ENCODE measurements at regions not wholly inside any gene's neighbourhood (a gene's known extent, or its start where the extent isn't known, plus 50 kb on each side); places are given as distances from the start of the nearest gene placed in this dataset.
A peak's percentile ranks its signal among the peaks of the same experiment; 100 is the strongest.

- 75% methylated on average over 4 of the region's 4 CpGs for WGBS
- Histone ChIP-seq H3K27ac (replicated peaks in 1 of 4) (peak overlapping the region in 1 of 4 donors; percentile 26), H3K4me3 (no peak overlapping the region), H3K36me3 (no peaks in the 10 kb centered on the region), H3K27me3 (no peaks in the 10 kb centered on the region), H3K4me1 (peaks cover 7 to 20% (median 12%) of the 10 kb centered on the region in 4 donors), H3K9me3 (no peaks in the 10 kb centered on the region)
- DNase-seq (ENCODE audit: extremely low spot score), result no peak
- intact Hi-C loops (cut with DNase I), result no loop called here
- TF ChIP-seq CTCF (IDR thresholded peaks at IDR 0.05), result no peak
- TF ChIP-seq POLR2AphosphoS5 (IDR thresholded peaks at IDR 0.05), result no peak
- no peak for TF ChIP-seq EP300 (IDR thresholded peaks at IDR 0.05)
- TF ChIP-seq POLR2A (IDR thresholded peaks at IDR 0.05; ENCODE audit: low read depth), result no peak
Observed at GRCh38 chr20:50442512-50442911, 67.7 kb upstream of the PTPN1 start.

- Histone ChIP-seq H3K27me3 (peaks cover 0 to 4% (median 0%) of the 10 kb centered on the region in 4 donors), H3K4me1 (peaks cover 9 to 28% (median 19%) of the 10 kb centered on the region in 4 donors), H3K4me3 (no peak overlapping the region), H3K36me3 (no peaks in the 10 kb centered on the region), H3K9me3 (no peaks in the 10 kb centered on the region), H3K27ac (replicated peaks in 1 of 4) (no peak overlapping the region)
- intact Hi-C loops (cut with DNase I), result no loop called here
- 90% methylated on average over 13 of the region's 13 CpGs for WGBS
- TF ChIP-seq POLR2A (IDR thresholded peaks at IDR 0.05; ENCODE audit: low read depth) (no peak), CTCF (IDR thresholded peaks at IDR 0.05) (no peak), EP300 (IDR thresholded peaks at IDR 0.05) (no peak), POLR2AphosphoS5 (IDR thresholded peaks at IDR 0.05) (no peak)
- no peak for DNase-seq (ENCODE audit: extremely low spot score)
Observed at GRCh38 chr20:50445354-50446151, 64.6 kb upstream of the PTPN1 start.

- DNase-seq (ENCODE audit: extremely low spot score), result no peak
- intact Hi-C loops (cut with DNase I), result no loop called here
- 88% methylated on average over 16 of the region's 16 CpGs for WGBS
- TF ChIP-seq EP300 (IDR thresholded peaks at IDR 0.05) (no peak), POLR2AphosphoS5 (IDR thresholded peaks at IDR 0.05) (no peak), CTCF (IDR thresholded peaks at IDR 0.05) (no peak), POLR2A (IDR thresholded peaks at IDR 0.05; ENCODE audit: low read depth) (no peak)
- no peaks in the 10 kb centered on the region for H3K36me3 ChIP-seq
- H3K27ac ChIP-seq (replicated peaks in 1 of 4), result no peak overlapping the region
- H3K4me3 ChIP-seq, result no peak overlapping the region
- no peaks in the 10 kb centered on the region for H3K9me3 ChIP-seq
- peaks cover 0 to 4% (median 0%) of the 10 kb centered on the region in 4 donors for H3K27me3 ChIP-seq
- peaks cover 12 to 28% (median 21%) of the 10 kb centered on the region in 4 donors for H3K4me1 ChIP-seq
Observed at GRCh38 chr20:50446351-50447101, 63.7 kb upstream of the PTPN1 start.

- Histone ChIP-seq H3K27ac (replicated peaks in 1 of 4) (no peak overlapping the region), H3K4me3 (no peak overlapping the region), H3K27me3 (peaks cover 0 to 4% (median 0%) of the 10 kb centered on the region in 4 donors), H3K9me3 (no peaks in the 10 kb centered on the region), H3K36me3 (no peaks in the 10 kb centered on the region), H3K4me1 (peaks cover 11 to 28% (median 20%) of the 10 kb centered on the region in 4 donors)
- 92% methylated on average over 6 of the region's 6 CpGs for WGBS
- intact Hi-C loops (cut with DNase I), result no loop called here
- no peak for DNase-seq (ENCODE audit: extremely low spot score)
- TF ChIP-seq POLR2AphosphoS5 (IDR thresholded peaks at IDR 0.05), result no peak
- TF ChIP-seq POLR2A (IDR thresholded peaks at IDR 0.05; ENCODE audit: low read depth), result no peak
- no peak for TF ChIP-seq CTCF (IDR thresholded peaks at IDR 0.05)
- no peak for TF ChIP-seq EP300 (IDR thresholded peaks at IDR 0.05)
Observed at GRCh38 chr20:50447102-50447804, 62.9 kb upstream of the PTPN1 start.

Data from esophagus muscularis mucosa (tissue), 4 donors.